GM23338 (cell line): ENCODE measurements at regions not wholly inside any gene's neighbourhood (a gene's known extent, or its start where the extent isn't known, plus 50 kb on each side); places are given as distances from the start of the nearest gene placed in this dataset.

Experiments used
- ATAC-seq: fragments of 200-7000 bp; cut with Tn5 transposase; 3 replicates; pipeline ENCODE4 v1.9.1; 2020
- DNase-seq: peaks from one replicate; pipeline ENCODE4 v3.0.0-alpha.2; 2015; ENCODE audit warnings: low spot score
- H2AFZ ChIP-seq: fragments of 200-600 bp; sonication (generic); 2 replicates; pipeline ENCODE4 v1.8.0; 2016; ENCODE audit warnings: antibody characterized with exemption, mild to moderate bottlenecking, moderate library complexity
- H3F3A ChIP-seq: fragments of 200-600 bp; sonication (generic); replicated peaks from 2 replicates; pipeline ENCODE4 v1.8.0; 2017; ENCODE audit warnings: antibody characterized with exemption, mixed run types, low read depth
- H3K27ac ChIP-seq: fragments of 200-600 bp; sonication (generic); 2 replicates; pipeline ENCODE4 v1.6.1; 2016; ENCODE audit warnings: low read depth
- H3K27me3 ChIP-seq: fragments of 200-600 bp; sonication (generic); 2 replicates; pipeline ENCODE4 v1.8.0; 2016; ENCODE audit warnings: mild to moderate bottlenecking, mixed run types, moderate library complexity; ENCODE audit not compliant: insufficient read depth
- H3K36me3 ChIP-seq: fragments of 200-600 bp; sonication (generic); 2 replicates; pipeline ENCODE4 v1.8.0; 2016; ENCODE audit warnings: mild to moderate bottlenecking; ENCODE audit not compliant: insufficient read depth
- H3K4me1 ChIP-seq: fragments of 200-600 bp; sonication (generic); 2 replicates; pipeline ENCODE4 v1.8.0; 2016; ENCODE audit warnings: mild to moderate bottlenecking, moderate library complexity; ENCODE audit not compliant: insufficient read depth
- H3K4me2 ChIP-seq: fragments of 200-600 bp; sonication (generic); 2 replicates; pipeline ENCODE4 v1.7.1; 2017; ENCODE audit warnings: mixed run types
- H3K4me3 ChIP-seq: fragments of 200-600 bp; sonication (generic); 2 replicates; pipeline ENCODE4 v1.6.1; 2016; ENCODE audit warnings: mixed run types
- H3K79me2 ChIP-seq: fragments of 200-600 bp; sonication (generic); replicated peaks from 2 replicates; pipeline ENCODE4 v1.8.0; 2017; ENCODE audit warnings: mild to moderate bottlenecking; ENCODE audit not compliant: insufficient read depth
- H3K9me2 ChIP-seq: fragments of 200-600 bp; sonication (generic); 2 replicates; pipeline ENCODE4 v1.8.0; 2017; ENCODE audit not compliant: insufficient read depth
- H4K20me1 ChIP-seq: fragments of 200-600 bp; sonication (generic); replicated peaks from 2 replicates; pipeline ENCODE4 v1.8.0; 2017; ENCODE audit warnings: mild to moderate bottlenecking; ENCODE audit not compliant: insufficient read depth
- H3K27ac Mint-ChIP-seq: 2 replicates; pipeline ENCODE4 v1.8.0; 2020; ENCODE audit warnings: inconsistent platforms, mild to moderate bottlenecking, moderate library complexity, mixed read lengths
- H3K27me3 Mint-ChIP-seq: 3 replicates; pipeline ENCODE4 v1.8.0; 2022; ENCODE audit warnings: low read depth, mild to moderate bottlenecking, moderate library complexity, mixed read lengths, inconsistent platforms; ENCODE audit not compliant: insufficient read depth, poor library complexity
- H3K36me3 Mint-ChIP-seq: 3 replicates; pipeline ENCODE4 v1.8.0; 2021; ENCODE audit warnings: low read depth, mild to moderate bottlenecking, inconsistent platforms, moderate library complexity, mixed read lengths
- H3K4me1 Mint-ChIP-seq: 3 replicates; pipeline ENCODE4 v1.8.0; 2020; ENCODE audit warnings: mild to moderate bottlenecking, inconsistent platforms, mixed read lengths
- H3K4me3 Mint-ChIP-seq: 3 replicates; pipeline ENCODE4 v1.8.0; 2021; ENCODE audit warnings: moderate library complexity, mild to moderate bottlenecking, inconsistent platforms, mixed read lengths
- H3K9me3 Mint-ChIP-seq: 3 replicates; pipeline ENCODE4 v1.8.0; 2020; ENCODE audit warnings: moderate library complexity, mild to moderate bottlenecking, inconsistent platforms, mixed read lengths
- CREB1 ChIP-seq: fragments of 250-450 bp; sonication (Bioruptor Pico); IDR thresholded peaks from 2 replicates; pipeline ENCODE4 v1.5.0; 2020; ENCODE audit warnings: low read depth, mild to moderate bottlenecking, moderate library complexity
- EZH2 ChIP-seq: fragments of 200-600 bp; sonication (generic); IDR thresholded peaks from one replicate; pipeline ENCODE4 v1.8.0; 2017; ENCODE audit warnings: antibody characterized with exemption, mild to moderate bottlenecking, low read depth; ENCODE audit not compliant: unreplicated experiment
- EZH2phosphoT487 ChIP-seq: fragments of 200-600 bp; sonication (generic); IDR thresholded peaks from one replicate; pipeline ENCODE4 v1.8.1; 2018; ENCODE audit warnings: antibody characterized with exemption; ENCODE audit not compliant: unreplicated experiment
- JUNB ChIP-seq: IDR thresholded peaks from one replicate; pipeline ENCODE4 v1.6.1; 2016; ENCODE audit warnings: antibody characterized with exemption; ENCODE audit not compliant: unreplicated experiment
- NANOG ChIP-seq: IDR thresholded peaks from 2 replicates; pipeline ENCODE4 v1.6.1; 2016; ENCODE audit warnings: antibody characterized with exemption, borderline replicate concordance
- POLR2AphosphoS5 ChIP-seq: IDR thresholded peaks from 2 replicates; pipeline ENCODE4 v1.6.1; 2016; ENCODE audit warnings: antibody characterized with exemption, low read depth
- STAT1 ChIP-seq: IDR thresholded peaks from one replicate; pipeline ENCODE4 v1.6.1; 2016; ENCODE audit warnings: antibody characterized with exemption; ENCODE audit not compliant: unreplicated experiment
- ZNF114 ChIP-seq: fragments of 250-450 bp; sonication (Bioruptor Pico); IDR thresholded peaks from 2 replicates; pipeline ENCODE4 v1.5.0; 2020; ENCODE audit warnings: mild to moderate bottlenecking, moderate library complexity
- ZNF331 ChIP-seq: fragments of 250-450 bp; sonication (Bioruptor Pico); IDR thresholded peaks from 2 replicates; pipeline ENCODE4 v1.5.0; 2020; ENCODE audit warnings: low read depth, mild to moderate bottlenecking, moderate library complexity
- TF ChIP-seq, protein P1 (sequence below): IDR thresholded peaks from 2 replicates; pipeline ENCODE4 v1.6.1; 2016; ENCODE audit warnings: antibody characterized with exemption
- TF ChIP-seq, protein P2 (sequence below): fragments of 250-450 bp; sonication (Bioruptor Pico); IDR thresholded peaks from 2 replicates; pipeline ENCODE4 v1.5.0; 2020; ENCODE audit warnings: mild to moderate bottlenecking, moderate library complexity
- TF ChIP-seq, protein P3 (sequence below), 2 experiments: fragments of 200-600 bp in 1 of 2; sonication (generic) in 1 of 2; conservative IDR thresholded peaks; 2 replicates each; pipeline versions ENCODE4 v1.5.1 to v1.6.1; 2016 to 2017; ENCODE audit warnings: antibody characterized with exemption in 2 of 2, low read depth in 2 of 2, mild to moderate bottlenecking in 2 of 2, moderate library complexity in 1 of 2

DNA sequence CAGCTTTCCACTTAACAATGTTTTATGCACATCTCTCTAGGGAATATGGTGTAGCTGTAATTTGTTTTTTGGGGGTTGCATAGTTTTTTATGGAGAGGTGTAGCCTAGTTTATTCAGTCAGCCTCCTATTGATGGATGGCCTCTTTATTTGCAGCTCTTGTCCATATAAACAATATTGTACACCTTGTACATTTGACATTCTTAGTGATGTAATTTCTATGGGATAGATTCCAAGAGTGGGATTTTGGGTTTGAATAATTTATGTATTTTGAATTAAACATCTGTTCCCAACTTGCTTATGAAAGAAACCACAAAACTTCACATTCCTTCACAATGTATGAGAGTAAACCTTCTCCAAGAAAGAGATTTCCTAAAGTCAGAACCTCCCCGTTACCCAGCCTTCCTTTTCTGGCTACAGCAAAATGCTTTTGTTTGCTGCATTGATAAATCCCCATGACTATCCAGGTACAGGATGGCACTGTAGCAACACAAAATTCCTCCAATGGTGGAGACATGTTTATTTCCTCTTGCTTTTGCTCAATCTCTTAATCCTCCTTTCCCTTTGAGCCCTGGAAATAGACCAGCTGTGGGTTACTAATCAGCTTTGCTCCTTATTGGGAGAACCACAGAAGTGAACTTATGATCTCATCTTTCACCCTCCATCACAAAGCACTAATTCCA lies 58.4 kb upstream of the GALR1 start:
- Mint-ChIP-seq H3K9me3 (peaks cover 12% of the 10 kb centered on the region), H3K4me3 (no peak overlapping the region), H3K36me3 (peaks cover under 1% of the 10 kb centered on the region; the same call in 2 of the 3 replicates), H3K27ac (no peak overlapping the region), H3K27me3 (no peaks in the 10 kb centered on the region), H3K4me1 (no peaks in the 10 kb centered on the region)
- Histone ChIP-seq H3K36me3 (no peaks in the 10 kb centered on the region), H3K4me1 (no peaks in the 10 kb centered on the region), H3K79me2 (no peaks in the 10 kb centered on the region), H3K4me3 (no peak overlapping the region), H3F3A (no peaks in the 10 kb centered on the region), H3K4me2 (no peak overlapping the region), H3K27me3 (no peaks in the 10 kb centered on the region), H2AFZ (no peak overlapping the region), H4K20me1 (no peaks in the 10 kb centered on the region), H3K27ac (no peak overlapping the region), H3K9me2 (peaks cover 5% of the 10 kb centered on the region; the same call in 1 of the 2 replicates)
- TF ChIP-seq EZH2: no peak
- TF ChIP-seq, protein P1, sequence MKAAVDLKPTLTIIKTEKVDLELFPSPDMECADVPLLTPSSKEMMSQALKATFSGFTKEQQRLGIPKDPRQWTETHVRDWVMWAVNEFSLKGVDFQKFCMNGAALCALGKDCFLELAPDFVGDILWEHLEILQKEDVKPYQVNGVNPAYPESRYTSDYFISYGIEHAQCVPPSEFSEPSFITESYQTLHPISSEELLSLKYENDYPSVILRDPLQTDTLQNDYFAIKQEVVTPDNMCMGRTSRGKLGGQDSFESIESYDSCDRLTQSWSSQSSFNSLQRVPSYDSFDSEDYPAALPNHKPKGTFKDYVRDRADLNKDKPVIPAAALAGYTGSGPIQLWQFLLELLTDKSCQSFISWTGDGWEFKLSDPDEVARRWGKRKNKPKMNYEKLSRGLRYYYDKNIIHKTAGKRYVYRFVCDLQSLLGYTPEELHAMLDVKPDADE: no peak
- no peak for TF ChIP-seq CREB1
- TF ChIP-seq POLR2AphosphoS5: no peak
- TF ChIP-seq ZNF331 (CRISPR knock-in tag): no peak
- TF ChIP-seq, protein P2, sequence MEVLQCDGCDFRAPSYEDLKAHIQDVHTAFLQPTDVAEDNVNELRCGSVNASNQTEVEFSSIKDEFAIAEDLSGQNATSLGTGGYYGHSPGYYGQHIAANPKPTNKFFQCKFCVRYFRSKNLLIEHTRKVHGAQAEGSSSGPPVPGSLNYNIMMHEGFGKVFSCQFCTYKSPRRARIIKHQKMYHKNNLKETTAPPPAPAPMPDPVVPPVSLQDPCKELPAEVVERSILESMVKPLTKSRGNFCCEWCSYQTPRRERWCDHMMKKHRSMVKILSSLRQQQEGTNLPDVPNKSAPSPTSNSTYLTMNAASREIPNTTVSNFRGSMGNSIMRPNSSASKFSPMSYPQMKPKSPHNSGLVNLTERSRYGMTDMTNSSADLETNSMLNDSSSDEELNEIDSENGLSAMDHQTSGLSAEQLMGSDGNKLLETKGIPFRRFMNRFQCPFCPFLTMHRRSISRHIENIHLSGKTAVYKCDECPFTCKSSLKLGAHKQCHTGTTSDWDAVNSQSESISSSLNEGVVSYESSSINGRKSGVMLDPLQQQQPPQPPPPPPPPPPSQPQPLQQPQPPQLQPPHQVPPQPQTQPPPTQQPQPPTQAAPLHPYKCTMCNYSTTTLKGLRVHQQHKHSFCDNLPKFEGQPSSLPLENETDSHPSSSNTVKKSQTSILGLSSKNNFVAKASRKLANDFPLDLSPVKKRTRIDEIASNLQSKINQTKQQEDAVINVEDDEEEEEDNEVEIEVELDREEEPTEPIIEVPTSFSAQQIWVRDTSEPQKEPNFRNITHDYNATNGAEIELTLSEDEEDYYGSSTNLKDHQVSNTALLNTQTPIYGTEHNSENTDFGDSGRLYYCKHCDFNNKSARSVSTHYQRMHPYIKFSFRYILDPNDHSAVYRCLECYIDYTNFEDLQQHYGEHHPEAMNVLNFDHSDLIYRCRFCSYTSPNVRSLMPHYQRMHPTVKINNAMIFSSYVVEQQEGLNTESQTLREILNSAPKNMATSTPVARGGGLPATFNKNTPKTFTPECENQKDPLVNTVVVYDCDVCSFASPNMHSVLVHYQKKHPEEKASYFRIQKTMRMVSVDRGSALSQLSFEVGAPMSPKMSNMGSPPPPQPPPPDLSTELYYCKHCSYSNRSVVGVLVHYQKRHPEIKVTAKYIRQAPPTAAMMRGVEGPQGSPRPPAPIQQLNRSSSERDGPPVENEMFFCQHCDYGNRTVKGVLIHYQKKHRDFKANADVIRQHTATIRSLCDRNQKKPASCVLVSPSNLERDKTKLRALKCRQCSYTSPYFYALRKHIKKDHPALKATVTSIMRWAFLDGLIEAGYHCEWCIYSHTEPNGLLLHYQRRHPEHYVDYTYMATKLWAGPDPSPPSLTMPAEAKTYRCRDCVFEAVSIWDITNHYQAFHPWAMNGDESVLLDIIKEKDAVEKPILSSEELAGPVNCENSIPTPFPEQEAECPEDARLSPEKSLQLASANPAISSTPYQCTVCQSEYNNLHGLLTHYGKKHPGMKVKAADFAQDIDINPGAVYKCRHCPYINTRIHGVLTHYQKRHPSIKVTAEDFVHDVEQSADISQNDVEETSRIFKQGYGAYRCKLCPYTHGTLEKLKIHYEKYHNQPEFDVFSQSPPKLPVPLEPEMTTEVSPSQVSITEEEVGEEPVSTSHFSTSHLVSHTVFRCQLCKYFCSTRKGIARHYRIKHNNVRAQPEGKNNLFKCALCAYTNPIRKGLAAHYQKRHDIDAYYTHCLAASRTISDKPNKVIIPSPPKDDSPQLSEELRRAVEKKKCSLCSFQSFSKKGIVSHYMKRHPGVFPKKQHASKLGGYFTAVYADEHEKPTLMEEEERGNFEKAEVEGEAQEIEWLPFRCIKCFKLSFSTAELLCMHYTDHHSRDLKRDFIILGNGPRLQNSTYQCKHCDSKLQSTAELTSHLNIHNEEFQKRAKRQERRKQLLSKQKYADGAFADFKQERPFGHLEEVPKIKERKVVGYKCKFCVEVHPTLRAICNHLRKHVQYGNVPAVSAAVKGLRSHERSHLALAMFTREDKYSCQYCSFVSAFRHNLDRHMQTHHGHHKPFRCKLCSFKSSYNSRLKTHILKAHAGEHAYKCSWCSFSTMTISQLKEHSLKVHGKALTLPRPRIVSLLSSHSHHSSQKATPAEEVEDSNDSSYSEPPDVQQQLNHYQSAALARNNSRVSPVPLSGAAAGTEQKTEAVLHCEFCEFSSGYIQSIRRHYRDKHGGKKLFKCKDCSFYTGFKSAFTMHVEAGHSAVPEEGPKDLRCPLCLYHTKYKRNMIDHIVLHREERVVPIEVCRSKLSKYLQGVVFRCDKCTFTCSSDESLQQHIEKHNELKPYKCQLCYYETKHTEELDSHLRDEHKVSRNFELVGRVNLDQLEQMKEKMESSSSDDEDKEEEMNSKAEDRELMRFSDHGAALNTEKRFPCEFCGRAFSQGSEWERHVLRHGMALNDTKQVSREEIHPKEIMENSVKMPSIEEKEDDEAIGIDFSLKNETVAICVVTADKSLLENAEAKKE: no peak
- TF ChIP-seq EZH2phosphoT487: no peak
- no peak for TF ChIP-seq NANOG
- TF ChIP-seq, protein P3, sequence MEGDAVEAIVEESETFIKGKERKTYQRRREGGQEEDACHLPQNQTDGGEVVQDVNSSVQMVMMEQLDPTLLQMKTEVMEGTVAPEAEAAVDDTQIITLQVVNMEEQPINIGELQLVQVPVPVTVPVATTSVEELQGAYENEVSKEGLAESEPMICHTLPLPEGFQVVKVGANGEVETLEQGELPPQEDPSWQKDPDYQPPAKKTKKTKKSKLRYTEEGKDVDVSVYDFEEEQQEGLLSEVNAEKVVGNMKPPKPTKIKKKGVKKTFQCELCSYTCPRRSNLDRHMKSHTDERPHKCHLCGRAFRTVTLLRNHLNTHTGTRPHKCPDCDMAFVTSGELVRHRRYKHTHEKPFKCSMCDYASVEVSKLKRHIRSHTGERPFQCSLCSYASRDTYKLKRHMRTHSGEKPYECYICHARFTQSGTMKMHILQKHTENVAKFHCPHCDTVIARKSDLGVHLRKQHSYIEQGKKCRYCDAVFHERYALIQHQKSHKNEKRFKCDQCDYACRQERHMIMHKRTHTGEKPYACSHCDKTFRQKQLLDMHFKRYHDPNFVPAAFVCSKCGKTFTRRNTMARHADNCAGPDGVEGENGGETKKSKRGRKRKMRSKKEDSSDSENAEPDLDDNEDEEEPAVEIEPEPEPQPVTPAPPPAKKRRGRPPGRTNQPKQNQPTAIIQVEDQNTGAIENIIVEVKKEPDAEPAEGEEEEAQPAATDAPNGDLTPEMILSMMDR (conservative IDR thresholded peaks at IDR 0.05; ENCODE audit: low read depth in 2 of 2): no peak
- no peak for TF ChIP-seq JUNB
- TF ChIP-seq ZNF114 (CRISPR knock-in tag): no peak
- TF ChIP-seq STAT1: no peak
- ATAC-seq (no peak), DNase-seq (no peak)
